SK-N-SH (cell line): ENCODE measurements at regions not wholly inside any gene's neighbourhood (a gene's known extent, or its start where the extent isn't known, plus 50 kb on each side); places are given as distances from the start of the nearest gene placed in this dataset.

Experiments
- CTCF ChIP-seq: fragments of 200-600 bp; sonication (generic); IDR thresholded peaks from 2 replicates; pipeline ENCODE4 v1.6.1; 2017; ENCODE audit warnings: antibody characterized with exemption, mild to moderate bottlenecking, moderate library complexity
- EZH2phosphoT487 ChIP-seq: fragments of 200-600 bp; sonication (generic); IDR thresholded peaks from 2 replicates; pipeline ENCODE4 v1.6.1; 2017; ENCODE audit warnings: low read depth, mixed run types, mild to moderate bottlenecking, antibody characterized with exemption, moderate library complexity, borderline replicate concordance
- GABPA ChIP-seq: IDR thresholded peaks from 2 replicates; pipeline ENCODE4 v1.4.0; 2012; ENCODE audit warnings: low read depth, mild to moderate bottlenecking
- JUND ChIP-seq: IDR thresholded peaks from 2 replicates; pipeline ENCODE4 v1.4.0; 2012
- MXI1 ChIP-seq: IDR thresholded peaks from 2 replicates; pipeline ENCODE4 v1.6.1; 2012; ENCODE audit warnings: mild to moderate bottlenecking, low read depth, low read length, improper control_type of control experiment
- POLR2AphosphoS5 ChIP-seq: IDR thresholded peaks from 2 replicates; pipeline ENCODE4 v1.6.1; 2012; ENCODE audit warnings: low read depth, low read length

- TF ChIP-seq POLR2AphosphoS5 (no peak), GABPA (no peak), CTCF (no peak), EZH2phosphoT487 (no peak), MXI1 (no peak), JUND (no peak)
Measured at GRCh38 chr2:120969613-120970355, 234.1 kb downstream of the GLI2 start.
